Upper lobe of left lung (tissue), 4 donors: ENCODE measurements at regions not wholly inside any gene's neighbourhood (a gene's known extent, or its start where the extent isn't known, plus 50 kb on each side); places are given as distances from the start of the nearest gene placed in this dataset.
"Not testable (repeated sequence)": the region's sequence is repeated elsewhere in the genome, so short reads cannot be mapped to it uniquely, and the experiment has no call there.

Source experiments
- EP300 ChIP-seq, 4 donors: sonication (generic); formaldehyde crosslinking; IDR thresholded peaks; one replicate each; pipeline ENCODE4 v1.5.1; 2017; ENCODE audit warnings: antibody characterized with exemption in 4 of 4, control low read depth in 2 of 4
- POLR2A ChIP-seq, 4 donors: fragments of 450-650 bp; IDR thresholded peaks; one replicate each; pipeline ENCODE4 v1.5.1; 2016 to 2017; ENCODE audit warnings: antibody characterized with exemption in 4 of 4, mild to moderate bottlenecking in 2 of 4
- POLR2AphosphoS5 ChIP-seq, 2 donors: sonication (generic); formaldehyde crosslinking; IDR thresholded peaks; one replicate each; pipeline ENCODE4 v1.5.1; 2017; ENCODE audit warnings: antibody characterized with exemption in 2 of 2
- TF ChIP-seq, protein P1 (sequence below), 6 experiments: fragments of 450-650 bp in 4 of 6; fragments of 200-600 bp in 2 of 6; sonication (generic) in 2 of 6; IDR thresholded peaks; one replicate each; pipeline ENCODE4 v1.5.1; 2016 to 2019; ENCODE audit warnings: antibody characterized with exemption in 6 of 6

GRCh38 chr21:5144731-5145130 is 5376.7 kb upstream of the TPTE start:
- TF ChIP-seq, protein P1, sequence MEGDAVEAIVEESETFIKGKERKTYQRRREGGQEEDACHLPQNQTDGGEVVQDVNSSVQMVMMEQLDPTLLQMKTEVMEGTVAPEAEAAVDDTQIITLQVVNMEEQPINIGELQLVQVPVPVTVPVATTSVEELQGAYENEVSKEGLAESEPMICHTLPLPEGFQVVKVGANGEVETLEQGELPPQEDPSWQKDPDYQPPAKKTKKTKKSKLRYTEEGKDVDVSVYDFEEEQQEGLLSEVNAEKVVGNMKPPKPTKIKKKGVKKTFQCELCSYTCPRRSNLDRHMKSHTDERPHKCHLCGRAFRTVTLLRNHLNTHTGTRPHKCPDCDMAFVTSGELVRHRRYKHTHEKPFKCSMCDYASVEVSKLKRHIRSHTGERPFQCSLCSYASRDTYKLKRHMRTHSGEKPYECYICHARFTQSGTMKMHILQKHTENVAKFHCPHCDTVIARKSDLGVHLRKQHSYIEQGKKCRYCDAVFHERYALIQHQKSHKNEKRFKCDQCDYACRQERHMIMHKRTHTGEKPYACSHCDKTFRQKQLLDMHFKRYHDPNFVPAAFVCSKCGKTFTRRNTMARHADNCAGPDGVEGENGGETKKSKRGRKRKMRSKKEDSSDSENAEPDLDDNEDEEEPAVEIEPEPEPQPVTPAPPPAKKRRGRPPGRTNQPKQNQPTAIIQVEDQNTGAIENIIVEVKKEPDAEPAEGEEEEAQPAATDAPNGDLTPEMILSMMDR (IDR thresholded peaks at IDR 0.05): not testable (repeated sequence)
- not testable (repeated sequence) for TF ChIP-seq POLR2A, POLR2AphosphoS5, EP300 (IDR thresholded peaks at IDR 0.05)
